GM12892 (cell line): ENCODE measurements at regions not wholly inside any gene's neighbourhood (a gene's known extent, or its start where the extent isn't known, plus 50 kb on each side); places are given as distances from the start of the nearest gene placed in this dataset.
"Not testable (repeated sequence)": the region's sequence is repeated elsewhere in the genome, so short reads cannot be mapped to it uniquely, and the experiment has no call there.

ENCODE experiments used
- DNase-seq: peaks from one replicate; pipeline ENCODE4 v3.0.0; 2011; ENCODE audit not compliant: insufficient read length
- FAIRE-seq: peaks from 2 replicates; lab custom pipeline; 2011; peaks lifted over from hg19 to GRCh38; lab: Jason Lieb, UNC
- POLR2A ChIP-seq: IDR thresholded peaks from 2 replicates; pipeline ENCODE4 v1.6.1; 2011; ENCODE audit warnings: low read depth, low read length, control low read depth
- POLR2AphosphoS5 ChIP-seq: IDR thresholded peaks from 2 replicates; pipeline ENCODE4 v1.6.1; 2011; ENCODE audit warnings: low read depth, low read length, control low read depth
- TAF1 ChIP-seq: IDR thresholded peaks from 2 replicates; pipeline ENCODE4 v1.6.1; 2011; ENCODE audit warnings: low read depth, mild to moderate bottlenecking, control low read depth, low read length, borderline replicate concordance

DNA sequence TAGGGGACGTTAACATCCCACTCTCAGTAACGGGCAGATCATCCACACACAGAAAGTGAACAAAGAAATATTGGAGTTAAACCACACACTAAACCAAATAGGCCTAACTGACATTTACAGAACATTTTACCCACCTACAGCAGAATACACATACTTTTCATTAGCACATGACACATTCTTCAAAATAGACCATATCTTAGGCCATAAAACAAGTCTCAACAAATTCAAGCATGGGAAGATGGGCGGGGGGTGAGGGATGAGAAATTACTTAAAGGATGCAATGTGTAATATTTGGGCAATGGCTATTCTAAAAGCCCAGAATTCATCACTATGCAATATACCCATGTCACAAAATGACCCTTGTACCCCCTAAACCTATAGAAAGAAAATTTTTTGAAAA, 226.2 kb downstream of the ATPSCKMT start:
- FAIRE-seq (no peak), DNase-seq (no peak)
- TF ChIP-seq POLR2AphosphoS5 (no peak), POLR2A (no peak), TAF1 (no peak)

DNA sequence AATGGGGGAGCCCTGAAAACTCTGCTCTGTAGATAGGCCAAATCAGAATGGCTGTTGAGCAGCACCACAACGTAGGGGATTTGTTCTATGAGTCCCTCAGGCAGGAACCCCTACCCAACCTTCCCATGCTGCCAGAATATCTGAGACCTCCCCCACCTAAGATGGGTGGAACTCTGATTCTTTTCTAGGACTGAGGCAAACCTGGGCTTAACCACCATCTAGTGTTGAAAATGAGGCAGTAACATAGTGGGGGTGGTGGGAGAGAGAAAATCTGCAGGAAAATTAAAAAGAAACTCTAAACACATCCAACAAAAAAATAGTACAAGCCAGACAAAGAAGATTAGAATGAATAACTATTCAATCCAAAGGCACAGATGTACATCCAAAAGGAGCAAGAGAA, 228.4 kb downstream of the ATPSCKMT start:
- TF ChIP-seq POLR2AphosphoS5 (no peak), TAF1 (no peak), POLR2A (no peak)
- FAIRE-seq = no peak
- DNase-seq = no peak

DNA sequence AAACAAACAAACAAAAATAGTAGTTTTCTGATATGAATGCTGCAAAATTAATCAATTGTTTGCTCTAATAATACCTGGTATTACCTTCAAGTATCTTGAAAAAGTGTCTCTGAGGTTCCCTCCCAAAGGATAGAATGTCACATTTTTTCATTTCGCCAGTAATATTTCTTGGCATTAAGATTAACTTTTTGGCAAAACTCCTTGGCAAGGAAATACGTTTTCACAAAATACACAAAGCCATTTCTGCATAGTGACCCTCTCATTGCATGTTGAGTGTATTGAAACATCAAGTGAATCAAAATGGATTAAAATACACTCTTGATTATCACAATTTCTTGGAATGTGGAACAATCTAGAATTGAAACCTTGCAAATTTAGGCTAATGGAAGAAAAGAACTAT, 230.5 kb downstream of the ATPSCKMT start:
- TF ChIP-seq POLR2AphosphoS5 (no peak), POLR2A (no peak), TAF1 (no peak)
- FAIRE-seq = no peak
- no peak for DNase-seq

DNA sequence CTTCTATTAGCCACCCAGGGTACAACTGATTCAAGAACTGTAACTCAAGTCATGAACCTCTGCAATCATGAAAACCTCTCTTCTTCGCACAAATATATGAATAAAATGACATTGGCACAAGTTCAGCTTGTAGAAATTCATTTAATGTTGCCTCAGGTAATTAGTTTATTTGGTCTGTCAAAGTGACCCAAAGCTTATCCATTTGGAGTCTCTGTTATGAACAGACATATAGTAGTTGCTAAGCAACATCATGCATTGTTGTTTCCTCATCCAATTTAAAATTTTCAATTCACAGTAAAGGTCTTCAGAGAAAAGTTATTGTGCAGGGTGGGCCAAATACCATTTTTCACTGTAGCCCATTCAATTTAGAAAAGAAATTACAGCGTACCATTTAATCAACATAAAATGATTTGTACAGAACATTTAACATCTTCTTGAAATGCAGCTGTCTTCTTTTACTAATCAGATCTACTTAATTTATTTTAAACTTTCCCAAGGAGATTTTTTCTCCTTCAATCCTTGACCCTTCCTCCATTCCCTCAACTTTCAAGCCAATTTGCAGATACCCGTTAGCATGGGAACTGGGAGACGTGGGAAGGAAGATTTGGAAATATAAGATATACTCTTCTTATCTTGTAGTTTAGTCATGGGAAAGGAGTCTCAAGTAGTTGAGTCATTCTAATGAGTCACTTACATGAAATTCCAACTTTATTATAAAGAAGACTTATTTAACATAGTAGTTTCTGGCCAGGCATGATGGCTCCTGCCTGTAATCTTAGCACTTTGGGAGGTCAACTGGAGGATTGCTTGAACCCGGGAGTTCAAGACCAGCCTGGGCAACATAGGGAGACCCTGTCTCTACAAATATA, 231.3 kb downstream of the ATPSCKMT start:
- no peak for FAIRE-seq
- TF ChIP-seq POLR2A = no peak
- no peak for TF ChIP-seq TAF1
- TF ChIP-seq POLR2AphosphoS5 = no peak
- DNase-seq = no peak

DNA sequence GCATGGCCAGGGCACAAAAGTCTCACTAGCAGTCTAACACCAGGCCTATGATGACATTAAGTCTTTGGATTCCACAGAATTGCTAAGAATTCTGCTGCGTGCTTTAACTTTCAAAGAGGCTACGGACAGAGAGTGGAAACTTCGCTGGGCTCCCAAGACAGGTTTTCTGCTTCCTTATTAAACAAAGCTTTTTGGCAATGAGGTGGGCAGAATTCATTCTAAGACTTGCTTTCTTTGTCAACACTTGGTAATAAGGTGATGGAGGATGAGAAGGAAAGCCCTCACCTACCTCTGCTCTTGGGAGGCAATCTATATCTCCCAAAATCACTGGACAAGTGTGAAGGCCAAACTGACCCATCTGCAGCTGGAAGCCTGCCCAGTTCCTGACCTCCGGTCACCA, 231.9 kb downstream of the ATPSCKMT start:
- FAIRE-seq = no peak
- no peak for DNase-seq

DNA sequence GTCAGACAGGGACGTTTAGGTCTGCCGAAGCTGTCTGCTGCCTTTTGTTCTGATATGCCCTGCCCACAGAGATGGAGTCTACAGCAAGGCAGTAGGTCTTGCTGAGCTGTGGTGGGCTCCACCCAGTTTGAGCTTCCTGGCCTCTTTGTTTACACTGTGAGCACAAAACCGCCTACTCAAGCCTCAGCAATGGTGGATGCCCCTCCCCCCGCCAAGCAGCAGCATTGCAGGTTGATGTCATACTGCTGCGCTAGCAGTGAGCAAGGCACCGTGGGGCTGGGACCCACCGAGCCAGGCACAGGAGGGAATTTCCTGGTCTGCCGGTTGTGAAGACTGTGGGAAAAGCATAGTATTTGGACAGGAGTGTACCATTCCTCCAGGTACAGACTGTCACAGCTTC, 233.1 kb downstream of the ATPSCKMT start:
- not testable (repeated sequence) for FAIRE-seq, DNase-seq

More for the DNA sequence above, 231.9 kb downstream of the ATPSCKMT start:
- no peak for TF ChIP-seq POLR2AphosphoS5
- TF ChIP-seq TAF1 = no peak
- no peak for TF ChIP-seq POLR2A

DNA sequence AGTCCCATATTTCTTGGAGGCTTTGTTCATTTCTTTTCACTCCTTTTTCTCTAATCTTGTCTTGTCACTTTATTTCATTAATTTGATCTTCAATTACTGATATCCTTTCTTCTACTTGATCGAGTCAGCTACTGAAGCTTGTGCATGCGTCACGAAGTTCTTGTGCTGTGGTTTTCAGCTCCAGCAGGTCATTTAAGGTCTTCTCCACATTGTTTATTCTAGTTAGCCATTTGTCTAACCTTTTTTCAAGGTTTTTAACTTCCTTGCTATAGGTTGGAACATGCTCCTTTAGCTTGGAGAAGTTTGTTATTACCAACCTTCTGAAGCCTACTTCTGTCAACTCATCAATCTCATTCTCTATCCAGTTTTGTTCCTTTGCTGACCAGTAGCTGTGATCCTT, 234.0 kb downstream of the ATPSCKMT start:
- not testable (repeated sequence) for FAIRE-seq, DNase-seq

DNA sequence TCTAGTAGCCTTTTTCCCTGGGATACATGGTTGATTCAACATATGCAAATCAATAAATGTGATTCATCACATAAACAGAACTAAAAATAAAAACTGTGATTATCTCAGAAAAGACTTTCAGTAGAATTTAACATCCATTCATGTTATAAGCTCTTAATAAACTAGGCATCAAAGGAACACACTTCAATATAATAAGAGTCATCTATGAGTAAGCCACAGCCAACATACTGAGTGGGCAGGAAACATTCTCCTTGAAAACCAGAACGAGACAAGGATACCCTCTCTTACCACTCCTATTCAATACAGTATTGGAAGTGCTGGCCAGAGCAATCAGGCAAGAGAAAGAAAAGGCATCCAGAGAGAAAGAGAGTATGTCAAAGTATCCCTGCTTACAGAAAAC, 239.9 kb downstream of the ATPSCKMT start:
- FAIRE-seq = no peak
- DNase-seq = no peak
- no peak for TF ChIP-seq POLR2AphosphoS5
- no peak for TF ChIP-seq POLR2A
- no peak for TF ChIP-seq TAF1

DNA sequence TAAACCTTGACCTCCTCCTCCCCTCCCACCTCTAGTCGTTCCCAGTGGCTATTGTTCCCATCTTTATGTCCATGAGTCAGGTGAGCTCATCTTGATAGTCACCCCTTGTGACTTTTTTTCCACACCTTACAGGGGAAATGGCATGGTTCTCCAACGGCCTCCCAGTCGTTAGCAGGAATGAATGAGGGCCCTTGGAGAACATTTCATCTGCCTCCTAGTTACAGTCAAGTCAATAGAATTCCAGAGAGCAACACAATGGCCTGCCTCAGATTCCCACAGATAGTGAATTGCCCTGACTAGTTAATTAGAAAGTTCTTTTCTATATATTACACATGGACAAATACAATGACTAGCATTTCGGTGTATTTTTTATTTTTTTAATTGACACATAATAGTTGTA, 262.6 kb downstream of the ATPSCKMT start:
- TF ChIP-seq POLR2AphosphoS5 = no peak
- no peak for DNase-seq
- no peak for FAIRE-seq

DNA sequence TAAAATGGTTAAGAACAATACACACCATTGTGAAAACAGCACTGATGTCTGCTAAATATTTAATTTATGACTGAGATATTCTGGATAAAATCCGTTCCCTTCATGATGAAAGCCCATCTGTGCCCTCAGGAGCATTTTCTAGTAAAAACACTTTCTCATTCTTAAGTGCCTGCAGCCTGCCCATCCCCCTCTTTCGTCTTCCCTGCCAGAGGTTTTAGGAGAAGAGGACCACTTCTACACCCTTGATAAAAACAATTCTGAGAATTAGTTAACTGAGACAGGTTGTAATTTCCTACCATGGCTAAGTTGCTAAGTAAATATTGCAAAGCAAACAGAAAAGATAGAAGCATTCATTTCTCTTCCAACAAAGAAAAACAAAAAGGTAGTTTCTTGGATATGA, 272.6 kb downstream of the ATPSCKMT start:
- DNase-seq (no peak), FAIRE-seq (no peak)
- no peak for TF ChIP-seq POLR2A
- TF ChIP-seq POLR2AphosphoS5 = no peak
- no peak for TF ChIP-seq TAF1

DNA sequence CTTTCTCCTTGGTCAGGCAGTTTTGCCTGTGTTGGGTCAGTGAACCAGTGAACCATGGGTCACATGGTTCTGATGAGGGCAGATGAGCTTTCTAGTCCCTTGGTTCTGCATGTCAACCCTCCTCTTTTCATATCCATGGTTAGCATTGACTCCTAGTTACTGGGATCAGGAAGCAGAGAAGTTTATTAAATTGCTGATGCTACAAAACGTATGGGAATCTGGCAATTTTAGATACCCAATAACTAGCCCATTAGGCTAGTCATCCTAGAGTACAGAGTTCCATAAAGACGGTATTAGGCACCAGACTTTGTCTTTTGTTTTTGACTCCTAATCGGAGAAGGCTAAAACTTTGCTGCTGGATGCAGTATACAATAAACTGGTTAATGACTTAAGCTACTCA, 273.1 kb downstream of the ATPSCKMT start:
- TF ChIP-seq POLR2AphosphoS5 = no peak
- FAIRE-seq (no peak), DNase-seq (no peak)

DNA sequence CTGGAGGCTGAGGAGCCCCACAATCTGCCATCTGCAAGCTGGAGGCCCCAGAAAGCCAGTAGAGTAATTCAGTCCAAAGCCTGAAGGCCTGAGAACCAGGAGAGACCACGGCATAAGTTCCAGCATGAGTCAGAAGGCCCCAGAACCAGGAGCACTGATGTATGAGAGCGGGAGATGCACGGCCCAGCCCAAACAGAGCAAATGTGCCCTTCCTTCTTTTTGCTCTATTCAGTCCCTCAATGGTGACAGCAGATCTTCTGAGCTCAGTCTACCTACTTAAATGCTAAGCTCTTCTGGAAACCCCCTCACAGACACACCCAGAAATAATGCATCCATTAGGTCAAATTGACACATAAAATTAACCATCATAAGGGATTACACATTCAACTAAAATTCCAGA, 277.6 kb downstream of the ATPSCKMT start:
- DNase-seq (no peak), FAIRE-seq (no peak)
- TF ChIP-seq POLR2A (no peak), POLR2AphosphoS5 (no peak), TAF1 (no peak)

DNA sequence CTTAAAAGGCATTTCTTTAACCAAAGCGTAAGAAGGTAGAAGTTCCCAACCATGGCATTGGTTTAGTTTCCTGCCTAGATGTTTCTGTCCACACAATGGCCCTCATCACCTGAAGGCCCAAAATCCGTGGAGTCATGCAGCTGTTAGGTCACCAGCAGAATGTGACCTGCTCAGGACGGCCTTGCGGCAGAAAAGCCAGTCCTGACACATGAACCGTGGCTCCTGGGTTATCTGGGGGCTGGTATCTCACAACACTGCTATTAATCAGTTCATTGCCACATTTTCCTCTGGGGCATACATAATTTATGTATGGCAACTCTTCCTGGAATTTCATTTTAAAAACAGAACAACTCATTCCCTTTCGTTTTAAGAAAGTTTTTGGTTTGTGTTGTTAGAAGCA, 278.4 kb downstream of the ATPSCKMT start:
- FAIRE-seq = no peak
- TF ChIP-seq POLR2A (no peak), TAF1 (no peak), POLR2AphosphoS5 (no peak)

DNA sequence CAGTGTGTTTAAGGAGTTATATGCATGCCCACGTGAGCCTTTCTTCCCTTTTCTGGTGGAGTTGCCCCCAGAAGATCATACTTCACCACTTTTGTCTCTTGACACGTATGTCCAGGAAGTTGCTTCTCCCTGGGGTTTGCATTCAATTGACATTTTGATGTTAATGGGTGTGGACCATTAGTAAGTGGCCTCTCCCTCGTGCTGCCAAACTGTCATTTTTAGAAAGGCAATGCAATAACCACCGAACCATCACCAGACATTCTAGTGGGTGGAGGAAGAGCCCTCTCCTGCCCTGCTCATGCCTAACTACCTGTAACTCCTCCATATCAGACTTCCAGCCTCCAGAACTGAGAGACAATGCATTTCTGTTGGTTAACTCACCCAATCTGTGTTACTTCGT, 290.8 kb downstream of the ATPSCKMT start:
- TF ChIP-seq POLR2A (no peak), TAF1 (no peak), POLR2AphosphoS5 (no peak)
- DNase-seq (no peak), FAIRE-seq (no peak)

More for the DNA sequence above, 278.4 kb downstream of the ATPSCKMT start:
- DNase-seq = no peak
